ENCODE measurements at regions not wholly inside any gene's neighbourhood (a gene's known extent, or its start where the extent isn't known, plus 50 kb on each side); places are given as distances from the start of the nearest gene placed in this dataset.

DNA sequence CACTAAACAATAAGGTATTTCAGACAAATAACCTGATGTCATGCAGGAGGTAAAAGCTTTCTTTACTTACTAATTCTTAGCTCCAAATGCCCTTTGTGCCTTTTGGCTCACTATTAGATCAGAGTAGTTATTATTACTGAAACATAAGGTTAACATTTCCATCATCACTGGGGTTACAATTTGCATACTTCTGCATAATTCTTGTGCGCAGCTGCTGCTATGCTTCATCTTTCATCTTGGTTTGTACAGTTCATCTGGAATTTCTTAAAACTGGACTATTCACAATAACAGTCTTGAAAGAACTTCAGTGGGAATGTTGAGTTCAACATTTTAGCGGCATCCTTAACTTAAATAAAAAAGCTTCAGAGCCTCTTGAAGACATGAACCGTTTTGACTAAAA lies 383.2 kb upstream of the ADAMTS9 start:
- TF ChIP-seq, protein P1, sequence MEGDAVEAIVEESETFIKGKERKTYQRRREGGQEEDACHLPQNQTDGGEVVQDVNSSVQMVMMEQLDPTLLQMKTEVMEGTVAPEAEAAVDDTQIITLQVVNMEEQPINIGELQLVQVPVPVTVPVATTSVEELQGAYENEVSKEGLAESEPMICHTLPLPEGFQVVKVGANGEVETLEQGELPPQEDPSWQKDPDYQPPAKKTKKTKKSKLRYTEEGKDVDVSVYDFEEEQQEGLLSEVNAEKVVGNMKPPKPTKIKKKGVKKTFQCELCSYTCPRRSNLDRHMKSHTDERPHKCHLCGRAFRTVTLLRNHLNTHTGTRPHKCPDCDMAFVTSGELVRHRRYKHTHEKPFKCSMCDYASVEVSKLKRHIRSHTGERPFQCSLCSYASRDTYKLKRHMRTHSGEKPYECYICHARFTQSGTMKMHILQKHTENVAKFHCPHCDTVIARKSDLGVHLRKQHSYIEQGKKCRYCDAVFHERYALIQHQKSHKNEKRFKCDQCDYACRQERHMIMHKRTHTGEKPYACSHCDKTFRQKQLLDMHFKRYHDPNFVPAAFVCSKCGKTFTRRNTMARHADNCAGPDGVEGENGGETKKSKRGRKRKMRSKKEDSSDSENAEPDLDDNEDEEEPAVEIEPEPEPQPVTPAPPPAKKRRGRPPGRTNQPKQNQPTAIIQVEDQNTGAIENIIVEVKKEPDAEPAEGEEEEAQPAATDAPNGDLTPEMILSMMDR (IDR thresholded peaks at IDR 0.05; ENCODE audit: insufficient read depth, low read depth, low read length): no peak
- no peak for TF ChIP-seq EZH2 (IDR thresholded peaks at IDR 0.05; ENCODE audit: insufficient read depth, low read length)
